GM21529 (cell line): ENCODE measurements at regions not wholly inside any gene's neighbourhood (a gene's known extent, or its start where the extent isn't known, plus 50 kb on each side); places are given as distances from the start of the nearest gene placed in this dataset.

ENCODE experiments used
- ATAC-seq: cut with Tn5 transposase; IDR thresholded peaks from one replicate; pipeline ENCODE4 v1.9.1; 2021; ENCODE audit not compliant: unreplicated experiment

- ATAC-seq, result no peak
Measured at GRCh38 chr3:113094337-113095221, 103.8 kb downstream of the GTPBP8 start.

- no peak for ATAC-seq
Measured at GRCh38 chr3:113096188-113096892, 105.6 kb downstream of the GTPBP8 start.

DNA sequence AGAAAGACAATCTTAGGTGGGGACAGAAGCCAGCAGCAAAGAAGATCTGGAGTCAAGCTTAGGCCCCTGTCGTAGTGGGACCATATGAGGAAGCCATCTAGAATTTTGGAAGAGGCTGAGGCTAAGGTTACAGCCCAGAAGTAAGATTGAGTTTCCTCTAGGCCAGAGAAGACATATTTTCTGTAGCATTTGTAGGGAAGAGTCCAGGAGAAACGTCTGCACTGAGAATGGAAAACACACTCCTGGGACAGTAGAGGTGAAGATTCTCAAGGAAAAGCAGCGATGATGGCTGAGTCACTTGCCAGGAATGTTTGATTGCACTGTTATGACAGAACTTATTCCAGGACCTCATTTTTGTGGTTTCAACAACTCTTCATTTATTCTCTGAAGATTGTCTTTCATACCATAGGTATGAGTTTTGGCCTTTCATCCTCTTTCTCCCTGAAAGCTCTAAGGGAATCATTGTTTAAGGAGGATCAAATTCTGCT lies 107.2 kb downstream of the GTPBP8 start:
- ATAC-seq, result no peak

DNA sequence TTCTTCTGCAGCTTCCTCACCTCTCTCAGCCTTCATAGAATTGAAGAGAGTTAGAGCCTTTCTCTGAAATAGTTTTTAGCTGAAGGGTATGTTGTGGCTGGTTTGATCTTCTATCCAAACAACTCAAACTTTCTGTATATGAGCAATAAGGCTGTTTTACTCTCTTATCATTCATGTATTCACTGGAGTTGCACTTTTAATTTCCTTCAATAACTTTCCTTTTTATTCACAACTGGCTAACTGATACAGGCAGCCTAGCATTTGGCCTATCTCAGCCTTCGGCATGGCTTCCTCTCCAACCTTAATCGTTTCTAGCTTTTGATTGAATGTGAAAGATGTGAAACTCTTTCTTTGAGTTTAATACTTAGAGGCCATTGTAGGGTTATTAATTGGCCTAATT lies 109.3 kb downstream of the GTPBP8 start:
- ATAC-seq, result no peak

DNA sequence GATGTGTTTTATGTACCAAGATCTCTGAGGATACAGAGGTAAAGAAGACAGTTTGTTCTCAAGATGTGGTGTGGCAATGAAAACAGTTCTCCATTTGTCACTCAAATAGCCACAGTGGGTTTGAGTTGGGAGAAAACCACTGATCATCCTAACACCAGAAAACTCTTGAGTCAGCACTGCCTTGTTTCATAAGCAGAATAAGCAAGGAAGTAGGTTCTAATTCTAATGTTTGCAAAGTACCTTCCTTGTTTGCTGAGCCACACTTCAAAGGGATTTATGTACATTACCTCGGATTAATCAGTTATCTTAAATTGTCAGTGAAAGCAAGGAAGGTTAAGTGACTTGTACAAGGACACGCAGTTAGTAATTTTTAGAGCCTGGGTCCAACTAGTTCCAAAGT lies 107.8 kb upstream of the BOC start:
- ATAC-seq, result no peak

- no peak for ATAC-seq
Measured at GRCh38 chr3:113104357-113105092, 106.8 kb upstream of the BOC start.

- no peak for ATAC-seq
Measured at GRCh38 chr3:113105093-113105449, 106.3 kb upstream of the BOC start.

DNA sequence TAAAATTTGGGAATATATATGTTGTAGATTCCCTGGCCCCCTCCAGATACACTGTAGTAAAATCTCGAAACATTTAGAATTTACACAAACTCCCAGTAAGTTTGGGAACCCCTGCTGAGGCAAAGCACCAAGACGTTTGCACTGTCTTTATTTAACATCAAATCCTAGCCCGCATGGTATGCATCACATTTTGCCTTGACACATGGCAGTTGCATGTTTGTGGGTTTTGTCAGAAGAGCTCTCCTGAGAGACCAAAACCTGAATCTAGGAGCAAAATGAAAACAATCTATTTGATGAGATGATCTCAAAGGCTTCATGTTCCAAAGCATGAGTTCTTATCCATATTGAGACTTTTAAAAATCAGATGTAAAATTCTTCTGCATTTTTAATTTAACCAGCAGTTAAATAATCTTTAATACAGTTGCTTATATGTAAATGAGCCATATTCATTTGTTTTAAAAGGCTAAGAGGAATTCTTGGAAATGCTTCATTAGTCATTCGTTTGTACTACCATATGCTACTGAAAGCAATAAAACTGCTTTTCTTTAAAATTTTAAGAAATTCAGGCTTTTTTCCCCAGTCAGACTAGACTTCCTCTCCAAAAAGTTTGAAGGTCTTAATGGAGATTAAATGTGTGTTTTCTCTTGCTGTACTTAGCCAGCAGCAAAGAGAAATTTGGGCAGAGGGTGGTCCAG lies 105.2 kb upstream of the BOC start:
- no peak for ATAC-seq

GRCh38 chr3:113110267-113110666 lies 101.1 kb upstream of the BOC start:
- no peak for ATAC-seq

GRCh38 chr3:113111011-113111707 lies 100.2 kb upstream of the BOC start:
- ATAC-seq, result no peak

DNA sequence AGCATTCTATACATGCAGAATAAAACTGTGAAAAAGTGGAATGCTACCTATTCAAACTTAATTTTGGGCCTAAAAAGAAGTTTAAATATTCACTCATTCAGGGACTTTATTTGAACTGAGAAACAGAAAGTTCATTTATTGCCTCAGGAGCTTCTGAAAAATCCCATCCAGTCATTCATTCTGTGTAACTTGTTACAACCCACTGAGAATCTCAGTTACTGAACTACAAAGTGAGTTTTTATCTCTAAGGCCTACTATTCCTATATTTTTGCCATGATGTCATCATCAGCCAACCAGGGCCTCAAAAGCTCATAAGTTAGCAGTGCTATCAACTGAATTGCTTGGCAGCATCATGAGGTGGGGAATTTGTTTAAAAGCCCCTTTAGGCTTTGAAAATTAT lies 98.0 kb upstream of the BOC start:
- ATAC-seq, result no peak

- no peak for ATAC-seq
Measured at GRCh38 chr3:113117511-113118234, 93.7 kb upstream of the BOC start.

GRCh38 chr3:113118336-113118735 lies 93.0 kb upstream of the BOC start:
- ATAC-seq, result no peak

GRCh38 chr3:113124256-113124830 lies 87.0 kb upstream of the BOC start:
- ATAC-seq, result no peak

DNA sequence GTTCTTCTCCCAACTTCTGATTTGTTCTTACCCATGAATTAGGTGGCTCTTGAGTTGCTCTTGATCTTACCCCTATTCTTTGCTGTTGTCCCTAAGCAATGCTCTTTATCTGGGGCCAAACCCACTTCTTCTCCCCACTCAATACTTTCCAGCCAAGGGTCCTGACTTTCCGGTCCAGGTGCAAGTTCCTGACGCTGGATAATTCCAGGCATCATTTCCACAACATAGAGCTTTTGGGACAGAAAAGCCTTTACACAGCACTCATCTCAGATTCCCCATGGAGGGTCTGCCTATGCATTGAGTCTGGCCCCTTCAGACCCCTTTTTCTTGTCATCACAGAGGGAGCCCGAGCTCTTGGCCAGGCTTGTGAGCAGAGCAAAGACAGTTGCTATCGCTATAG lies 85.4 kb upstream of the BOC start:
- no peak for ATAC-seq

DNA sequence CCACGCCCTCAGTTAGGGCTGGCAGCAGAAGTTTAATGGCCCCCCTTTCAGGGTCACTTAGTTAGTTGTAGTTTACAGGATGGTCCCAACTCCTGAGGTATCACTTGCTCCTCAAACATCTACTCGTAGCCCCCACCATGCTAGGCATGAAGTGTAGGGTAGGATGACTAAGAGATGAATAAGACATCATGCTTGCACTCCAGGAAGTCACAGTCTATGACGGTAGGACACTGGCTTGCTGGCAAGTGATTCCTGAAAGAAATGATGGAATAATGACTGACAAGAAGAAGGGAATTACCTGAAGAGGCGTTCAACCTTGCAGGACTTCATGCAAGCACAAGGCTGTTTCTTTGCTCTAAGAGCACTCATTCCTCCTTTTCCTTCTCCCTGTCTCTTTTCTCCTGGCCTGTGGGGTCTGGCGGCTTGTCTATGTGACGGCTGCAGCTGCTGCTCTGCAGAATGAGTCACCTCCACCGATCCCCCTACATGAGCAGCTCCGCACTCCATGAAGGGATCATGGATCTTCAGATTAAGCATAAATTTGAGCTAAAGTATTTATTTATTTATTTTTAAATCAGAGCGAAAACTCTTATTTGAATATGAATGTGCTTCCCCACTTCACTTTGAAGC lies 82.9 kb upstream of the BOC start:
- no peak for ATAC-seq

GRCh38 chr3:113129168-113129567 lies 82.2 kb upstream of the BOC start:
- no peak for ATAC-seq

DNA sequence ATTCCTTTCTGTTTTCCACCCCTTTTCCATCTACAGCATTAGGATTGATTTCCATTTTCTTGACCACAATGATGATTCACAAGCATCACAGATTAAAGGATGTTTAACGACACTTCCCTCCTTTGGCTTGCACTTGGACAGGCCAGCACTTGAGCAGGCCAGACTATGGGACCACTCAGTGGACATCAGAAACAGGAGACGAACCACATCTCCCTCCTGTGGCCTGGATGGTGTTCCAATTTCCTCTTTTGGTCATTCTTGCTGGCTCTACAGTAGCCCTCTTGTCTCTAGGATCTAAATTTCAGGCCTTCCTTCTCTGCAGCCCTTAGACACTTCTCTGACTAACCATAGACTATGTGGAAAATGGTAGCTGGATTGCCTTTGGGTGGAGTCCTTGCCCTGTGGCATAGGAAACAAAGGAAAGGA lies 78.8 kb upstream of the BOC start:
- ATAC-seq, result no peak

DNA sequence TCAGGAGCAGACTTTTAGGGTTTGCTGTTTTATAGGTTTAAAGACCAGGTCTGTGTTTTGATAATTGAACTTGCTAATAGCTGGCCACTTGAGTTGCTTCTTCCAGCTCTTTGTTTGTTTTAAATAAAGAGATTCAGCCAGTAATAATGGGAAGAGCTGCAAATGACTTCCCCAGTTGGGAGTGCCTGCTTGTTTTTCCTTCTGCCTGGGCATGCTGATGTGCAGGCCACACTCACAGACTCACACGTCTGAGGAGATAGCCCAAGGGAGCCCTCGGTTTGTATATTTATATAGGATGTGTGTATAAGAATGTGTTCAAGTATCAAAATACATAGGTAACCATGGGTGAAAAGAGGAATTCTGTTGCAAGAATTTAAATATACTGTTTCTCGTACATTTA lies 78.2 kb upstream of the BOC start:
- no peak for ATAC-seq
